NCI-H2029 treated with DMSO at 0.1 percent for 48 hours (cell line): ENCODE measurements at regions not wholly inside any gene's neighbourhood (a gene's known extent, or its start where the extent isn't known, plus 50 kb on each side); places are given as distances from the start of the nearest gene placed in this dataset.
"Not testable (repeated sequence)": the region's sequence is repeated elsewhere in the genome, so short reads cannot be mapped to it uniquely, and the experiment has no call there.

Experiments used
- DNase-seq: peaks from one replicate; lab custom pipeline; 2025; lab: John Stamatoyannopoulos, UW

GRCh38 chr6:119444642-119445557, 95.3 kb upstream of the MAN1A1 start:
- no peak for DNase-seq

GRCh38 chr6:119443993-119444641, 94.6 kb upstream of the MAN1A1 start:
- DNase-seq = no peak

- no peak for DNase-seq
Measured at GRCh38 chr6:119442776-119443184, 93.2 kb upstream of the MAN1A1 start.

- no peak for DNase-seq
Measured at GRCh38 chr6:119440953-119441352, 91.4 kb upstream of the MAN1A1 start.

- no peak for DNase-seq
Measured at GRCh38 chr6:119436583-119436982, 87.0 kb upstream of the MAN1A1 start.

- no peak for DNase-seq
Measured at GRCh38 chr6:119431799-119432198, 82.2 kb upstream of the MAN1A1 start.

GRCh38 chr6:119430805-119431204, 81.2 kb upstream of the MAN1A1 start:
- no peak for DNase-seq

- DNase-seq = no peak
Measured at GRCh38 chr6:119428633-119429032, 79.1 kb upstream of the MAN1A1 start.

GRCh38 chr6:119426619-119427018, 77.1 kb upstream of the MAN1A1 start:
- no peak for DNase-seq

- DNase-seq = no peak
Measured at GRCh38 chr6:119423996-119424395, 74.4 kb upstream of the MAN1A1 start.

- not testable (repeated sequence) for DNase-seq
Measured at GRCh38 chr6:119418084-119418483, 68.5 kb upstream of the MAN1A1 start.

GRCh38 chr6:119407156-119407555, 57.6 kb upstream of the MAN1A1 start:
- no peak for DNase-seq

GRCh38 chr6:119405114-119405513, 55.6 kb upstream of the MAN1A1 start:
- not testable (repeated sequence) for DNase-seq
